ENCODE measurements at regions not wholly inside any gene's neighbourhood (a gene's known extent, or its start where the extent isn't known, plus 50 kb on each side); places are given as distances from the start of the nearest gene placed in this dataset.
A peak's percentile ranks its signal among the peaks of the same experiment; 100 is the strongest.

- 89% methylated on average over 7 of the region's 7 CpGs; no CpG with 5 or more reads in 1 of the 2 donors for WGBS, 2 donors
- Histone ChIP-seq H3K4me1 (peaks cover 0 to 7% (median 4%) of the 10 kb centered on the region in 4 donors), H3K9me3 (no peaks in the 10 kb centered on the region), H3K27ac (peak overlapping the region; percentile 65 to 75 (median 72)), H3K36me3 (no peaks in the 10 kb centered on the region), H3K4me3 (no peak overlapping the region), H3K27me3 (no peaks in the 10 kb centered on the region)
- DNase-seq (no peak), ATAC-seq (ENCODE audit: low FRiP score in 2 of 2) (peak; percentile 34 to 49)
- TF ChIP-seq EP300 (IDR thresholded peaks at IDR 0.05) (no peak), POLR2AphosphoS5 (IDR thresholded peaks at IDR 0.05) (no peak), POLR2A (IDR thresholded peaks at IDR 0.05) (no peak)
- TF ChIP-seq, protein P1, sequence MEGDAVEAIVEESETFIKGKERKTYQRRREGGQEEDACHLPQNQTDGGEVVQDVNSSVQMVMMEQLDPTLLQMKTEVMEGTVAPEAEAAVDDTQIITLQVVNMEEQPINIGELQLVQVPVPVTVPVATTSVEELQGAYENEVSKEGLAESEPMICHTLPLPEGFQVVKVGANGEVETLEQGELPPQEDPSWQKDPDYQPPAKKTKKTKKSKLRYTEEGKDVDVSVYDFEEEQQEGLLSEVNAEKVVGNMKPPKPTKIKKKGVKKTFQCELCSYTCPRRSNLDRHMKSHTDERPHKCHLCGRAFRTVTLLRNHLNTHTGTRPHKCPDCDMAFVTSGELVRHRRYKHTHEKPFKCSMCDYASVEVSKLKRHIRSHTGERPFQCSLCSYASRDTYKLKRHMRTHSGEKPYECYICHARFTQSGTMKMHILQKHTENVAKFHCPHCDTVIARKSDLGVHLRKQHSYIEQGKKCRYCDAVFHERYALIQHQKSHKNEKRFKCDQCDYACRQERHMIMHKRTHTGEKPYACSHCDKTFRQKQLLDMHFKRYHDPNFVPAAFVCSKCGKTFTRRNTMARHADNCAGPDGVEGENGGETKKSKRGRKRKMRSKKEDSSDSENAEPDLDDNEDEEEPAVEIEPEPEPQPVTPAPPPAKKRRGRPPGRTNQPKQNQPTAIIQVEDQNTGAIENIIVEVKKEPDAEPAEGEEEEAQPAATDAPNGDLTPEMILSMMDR (IDR thresholded peaks at IDR 0.05): no peak
Observed at GRCh38 chr13:50636007-50636704, 207.3 kb downstream of the DLEU7 start.

DNA sequence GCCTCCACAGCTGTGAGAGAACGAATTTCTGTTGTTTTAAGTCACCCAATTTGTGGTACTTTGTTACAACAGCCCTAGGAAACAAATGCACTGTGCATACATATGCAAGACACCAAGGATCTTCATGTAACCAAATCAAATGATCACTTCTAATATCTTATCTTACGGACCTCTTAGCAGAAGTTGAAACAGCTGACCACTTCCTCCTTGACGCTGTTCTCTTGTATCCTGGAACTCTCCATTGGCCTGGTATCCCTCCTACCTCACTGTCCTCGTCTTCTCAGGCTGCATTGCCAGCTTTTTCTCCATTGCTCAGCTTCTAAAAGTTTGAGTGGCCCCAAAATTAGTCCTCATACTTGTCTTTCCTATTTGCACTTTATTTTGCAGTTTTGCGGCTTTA is 200.4 kb downstream of the DLEU7 start:
- DNase-seq (no peak), ATAC-seq (ENCODE audit: low FRiP score in 2 of 2) (peak in 1 of 2 donors; percentile 49)
- Histone ChIP-seq H3K4me1 (no peaks in the 10 kb centered on the region), H3K36me3 (no peaks in the 10 kb centered on the region), H3K9me3 (no peaks in the 10 kb centered on the region), H3K27me3 (no peaks in the 10 kb centered on the region), H3K27ac (no peak overlapping the region), H3K4me3 (no peak overlapping the region)
- 73 to 75% methylated on average over 5 of the region's 5 CpGs for WGBS, 2 donors
- TF ChIP-seq POLR2AphosphoS5 (IDR thresholded peaks at IDR 0.05) (no peak), EP300 (IDR thresholded peaks at IDR 0.05) (no peak), POLR2A (IDR thresholded peaks at IDR 0.05) (no peak)
- TF ChIP-seq, protein P1 (IDR thresholded peaks at IDR 0.05): no peak

- TF ChIP-seq EP300 (IDR thresholded peaks at IDR 0.05) (no peak), POLR2AphosphoS5 (IDR thresholded peaks at IDR 0.05) (no peak), POLR2A (IDR thresholded peaks at IDR 0.05) (no peak)
- TF ChIP-seq, protein P1 (IDR thresholded peaks at IDR 0.05): no peak
- H3K9me3 ChIP-seq: no peaks in the 10 kb centered on the region
- DNase-seq (no peak), ATAC-seq (ENCODE audit: low FRiP score in 2 of 2) (no peak)
- WGBS, 2 donors: 74 to 76% methylated on average over 5 of the region's 5 CpGs
- H3K36me3 ChIP-seq: no peaks in the 10 kb centered on the region
- H3K27ac ChIP-seq: no peak overlapping the region
- H3K4me1 ChIP-seq: no peaks in the 10 kb centered on the region
- no peaks in the 10 kb centered on the region for H3K27me3 ChIP-seq
- no peak overlapping the region for H3K4me3 ChIP-seq
Observed at GRCh38 chr13:50644081-50644871, 199.2 kb downstream of the DLEU7 start.

- DNase-seq (no peak), ATAC-seq (ENCODE audit: low FRiP score in 2 of 2) (no peak)
- no peaks in the 10 kb centered on the region for H3K4me1 ChIP-seq
- no peak overlapping the region for H3K4me3 ChIP-seq
- TF ChIP-seq POLR2A (IDR thresholded peaks at IDR 0.05): no peak
- no peaks in the 10 kb centered on the region for H3K27me3 ChIP-seq
- no peak overlapping the region for H3K27ac ChIP-seq
- H3K36me3 ChIP-seq: no peaks in the 10 kb centered on the region
- WGBS, 2 donors: 87 to 94% methylated on average over 4 of the region's 4 CpGs
- H3K9me3 ChIP-seq: no peaks in the 10 kb centered on the region
Observed at GRCh38 chr13:50645092-50645491, 198.4 kb downstream of the DLEU7 start.

DNA sequence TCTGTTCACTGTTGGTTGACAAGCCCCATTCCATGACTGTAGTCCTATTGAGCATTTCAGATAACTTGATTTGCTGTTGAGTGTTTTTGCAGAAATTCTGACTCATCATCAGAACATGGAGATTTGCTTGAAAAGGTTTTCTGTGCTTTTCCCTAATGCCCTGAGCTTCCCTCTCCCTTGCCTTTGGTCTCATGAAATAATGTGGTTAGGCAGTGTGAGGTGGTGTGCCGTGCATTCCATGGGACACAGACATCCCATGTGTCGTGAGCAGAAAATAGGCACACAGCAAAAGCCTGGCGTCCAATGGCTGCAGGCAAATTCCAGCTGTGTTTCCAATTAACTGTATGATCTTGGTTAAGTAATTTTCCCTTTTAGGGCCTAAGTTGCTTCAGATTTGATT is 197.4 kb downstream of the DLEU7 start:
- TF ChIP-seq POLR2A (IDR thresholded peaks at IDR 0.05): no peak
- TF ChIP-seq, protein P1 (IDR thresholded peaks at IDR 0.05): no peak
- TF ChIP-seq EP300 (IDR thresholded peaks at IDR 0.05): no peak
- TF ChIP-seq POLR2AphosphoS5 (IDR thresholded peaks at IDR 0.05): no peak
- WGBS, 2 donors: 94 to 96% methylated on average over 3 of the region's 3 CpGs
- no peaks in the 10 kb centered on the region for H3K9me3 ChIP-seq
- peaks cover 0 to 2% (median 0%) of the 10 kb centered on the region in 4 donors for H3K4me1 ChIP-seq
- ATAC-seq (ENCODE audit: low FRiP score in 2 of 2): no peak
- no peaks in the 10 kb centered on the region for H3K36me3 ChIP-seq
- no peak overlapping the region for H3K4me3 ChIP-seq
- no peak for DNase-seq
- no peak overlapping the region for H3K27ac ChIP-seq
- H3K27me3 ChIP-seq: no peaks in the 10 kb centered on the region
